Natural killer cell (primary cell): ENCODE measurements at regions not wholly inside any gene's neighbourhood (a gene's known extent, or its start where the extent isn't known, plus 50 kb on each side); places are given as distances from the start of the nearest gene placed in this dataset.

Experiments
- ATAC-seq, 3 donors: fragments of 150-1000 bp in 2 of 3; fragments of 200-7000 bp in 1 of 3; cut with Tn5 transposase; 1 replicate in 1 of 3; 2 replicates in 2 of 3; pipeline ENCODE4 v1.10.0; 2021; ENCODE audit warnings: mild to moderate bottlenecking in 2 of 3, moderate library complexity in 2 of 3
- DNase-seq, 2 donors: peaks; one replicate each; pipeline versions ENCODE4 v3.0.0 to v3.0.0-alpha.2; 2013 to 2021; ENCODE audit warnings: mixed read lengths in 1 of 2
- H3K27ac ChIP-seq: one replicate; pipeline ENCODE4 v1.5.1; 2013; ENCODE audit warnings: mild to moderate bottlenecking, low read length
- H3K27me3 ChIP-seq: one replicate; pipeline ENCODE4 v1.6.1; 2013; ENCODE audit warnings: low read length; ENCODE audit not compliant: control insufficient read depth, insufficient read depth
- H3K36me3 ChIP-seq: one replicate; pipeline ENCODE4 v1.6.1; 2013; ENCODE audit warnings: low read length; ENCODE audit not compliant: control insufficient read depth, insufficient read depth
- H3K4me1 ChIP-seq: one replicate; pipeline ENCODE4 v1.6.1; 2013; ENCODE audit warnings: low read length; ENCODE audit not compliant: control insufficient read depth, insufficient read depth
- H3K4me3 ChIP-seq: one replicate; pipeline ENCODE4 v1.5.1; 2013; ENCODE audit warnings: low read length
- H3K9me3 ChIP-seq: one replicate; pipeline ENCODE4 v1.6.1; 2013; ENCODE audit warnings: low read length; ENCODE audit not compliant: control insufficient read depth, insufficient read depth
- H3K27ac Mint-ChIP-seq, 2 donors: one replicate each; pipeline ENCODE4 v1.8.0; 2022; ENCODE audit warnings: mild to moderate bottlenecking in 2 of 2, mixed read lengths in 2 of 2, moderate library complexity in 1 of 2
- H3K27me3 Mint-ChIP-seq, 2 donors: one replicate each; pipeline ENCODE4 v1.8.0; 2022; ENCODE audit warnings: low read depth in 2 of 2, mixed read lengths in 2 of 2
- H3K36me3 Mint-ChIP-seq: one replicate; pipeline ENCODE4 v1.8.0; 2022; ENCODE audit warnings: mixed read lengths
- H3K4me1 Mint-ChIP-seq, 2 donors: one replicate each; pipeline ENCODE4 v1.8.0; 2022; ENCODE audit warnings: mixed read lengths in 2 of 2
- H3K4me3 Mint-ChIP-seq: one replicate; pipeline ENCODE4 v1.8.0; 2022; ENCODE audit warnings: mild to moderate bottlenecking, moderate library complexity, mixed read lengths
- H3K9me3 Mint-ChIP-seq, 2 donors: one replicate each; pipeline ENCODE4 v1.8.0; 2022; ENCODE audit warnings: mixed read lengths in 2 of 2
- CTCF ChIP-seq: fragments of 200-600 bp; IDR thresholded peaks from one replicate; pipeline ENCODE4 v1.8.0; 2022; ENCODE audit warnings: antibody characterized with exemption
- WGBS: methylation state at CpG from one replicate; pipeline ENCODE4 v1.1.7; 2013; ENCODE audit warnings: missing lambda C conversion rate; ENCODE audit not compliant: insufficient coverage; 5-methylcytosine and 5-hydroxymethylcytosine counted together
- intact Hi-C: fragments of 100-400 bp; cut with micrococcal nuclease; formaldehyde crosslinking; loops from one replicate; pipeline ENCODE4 v1.14.2; 2022

DNA sequence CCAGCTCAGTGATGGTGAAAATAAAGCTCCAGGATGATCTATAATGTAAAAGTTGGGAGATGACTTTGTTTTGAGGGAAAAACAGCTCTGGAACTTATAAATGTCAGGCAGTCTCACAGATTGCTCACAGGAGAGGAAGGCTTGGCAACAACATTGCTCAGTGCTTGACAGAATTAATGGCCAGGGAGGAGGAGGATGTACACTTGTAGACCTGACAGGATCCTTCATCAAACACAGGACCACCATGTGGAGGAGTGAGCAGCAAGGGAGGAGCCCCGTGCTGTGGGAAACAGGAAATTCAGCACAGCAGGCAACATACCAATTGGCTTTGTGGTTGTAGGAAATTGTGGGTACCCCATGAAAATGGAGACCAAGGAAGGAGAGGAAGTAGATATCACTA lies 291.8 kb upstream of the CAMK1G start:
- H3K4me1 ChIP-seq = no peaks in the 10 kb centered on the region
- no peaks in the 10 kb centered on the region for H3K27me3 ChIP-seq
- intact Hi-C loops = no loop called here
- no peaks in the 10 kb centered on the region for H3K4me1 Mint-ChIP-seq
- H3K36me3 ChIP-seq = no peaks in the 10 kb centered on the region
- TF ChIP-seq CTCF = no peak
- H3K4me3 Mint-ChIP-seq = no peak overlapping the region
- WGBS = 0% methylated on average over 1 of the region's 1 CpG
- no peak for DNase-seq
- no peak overlapping the region for H3K4me3 ChIP-seq
- H3K27ac ChIP-seq = no peak overlapping the region
- H3K9me3 ChIP-seq = no peaks in the 10 kb centered on the region
- H3K27ac Mint-ChIP-seq = no peak overlapping the region
- ATAC-seq = no peak
- no peaks in the 10 kb centered on the region for H3K36me3 Mint-ChIP-seq
- peaks cover 2 to 5% of the 10 kb centered on the region in 2 donors for H3K9me3 Mint-ChIP-seq
- H3K27me3 Mint-ChIP-seq = peaks cover 0 to 3% of the 10 kb centered on the region in 2 donors

GRCh38 chr1:209302779-209303568 lies 280.5 kb upstream of the CAMK1G start:
- Histone ChIP-seq H3K4me1 (no peaks in the 10 kb centered on the region), H3K36me3 (no peaks in the 10 kb centered on the region), H3K4me3 (no peak overlapping the region), H3K27me3 (no peaks in the 10 kb centered on the region), H3K9me3 (no peaks in the 10 kb centered on the region), H3K27ac (no peak overlapping the region)
- ATAC-seq (no peak), DNase-seq (no peak)
- WGBS = 87% methylated on average over 6 of the region's 7 CpGs
- intact Hi-C loops = no loop called here
- Mint-ChIP-seq H3K4me1 (peaks cover 0 to 4% of the 10 kb centered on the region in 2 donors), H3K4me3 (no peak overlapping the region), H3K27ac (no peak overlapping the region), H3K36me3 (no peaks in the 10 kb centered on the region), H3K9me3 (peaks cover 2 to 4% of the 10 kb centered on the region in 2 donors), H3K27me3 (peaks cover 0 to 5% of the 10 kb centered on the region in 2 donors)
- TF ChIP-seq CTCF = no peak

GRCh38 chr1:209304166-209304565 lies 279.3 kb upstream of the CAMK1G start:
- no peak overlapping the region for H3K27ac Mint-ChIP-seq
- no peak overlapping the region for H3K27ac ChIP-seq
- H3K4me3 Mint-ChIP-seq = no peak overlapping the region
- no peak for ATAC-seq
- no peak for TF ChIP-seq CTCF
- no peaks in the 10 kb centered on the region for H3K27me3 ChIP-seq
- DNase-seq = no peak
- H3K4me1 Mint-ChIP-seq = peaks cover 0 to 4% of the 10 kb centered on the region in 2 donors
- intact Hi-C loops = no loop called here
- peaks cover 2% of the 10 kb centered on the region in 2 donors for H3K9me3 Mint-ChIP-seq
- WGBS = 31% methylated on average over 2 of the region's 3 CpGs
- no peaks in the 10 kb centered on the region for H3K4me1 ChIP-seq
- H3K4me3 ChIP-seq = no peak overlapping the region
- no peaks in the 10 kb centered on the region for H3K9me3 ChIP-seq
- H3K36me3 Mint-ChIP-seq = no peaks in the 10 kb centered on the region
- H3K36me3 ChIP-seq = no peaks in the 10 kb centered on the region
- peaks cover 0 to 5% of the 10 kb centered on the region in 2 donors for H3K27me3 Mint-ChIP-seq
